ENCODE measurements at regions not wholly inside any gene's neighbourhood (a gene's known extent, or its start where the extent isn't known, plus 50 kb on each side); places are given as distances from the start of the nearest gene placed in this dataset.
"Not testable (repeated sequence)": the region's sequence is repeated elsewhere in the genome, so short reads cannot be mapped to it uniquely, and the experiment has no call there.

DNA sequence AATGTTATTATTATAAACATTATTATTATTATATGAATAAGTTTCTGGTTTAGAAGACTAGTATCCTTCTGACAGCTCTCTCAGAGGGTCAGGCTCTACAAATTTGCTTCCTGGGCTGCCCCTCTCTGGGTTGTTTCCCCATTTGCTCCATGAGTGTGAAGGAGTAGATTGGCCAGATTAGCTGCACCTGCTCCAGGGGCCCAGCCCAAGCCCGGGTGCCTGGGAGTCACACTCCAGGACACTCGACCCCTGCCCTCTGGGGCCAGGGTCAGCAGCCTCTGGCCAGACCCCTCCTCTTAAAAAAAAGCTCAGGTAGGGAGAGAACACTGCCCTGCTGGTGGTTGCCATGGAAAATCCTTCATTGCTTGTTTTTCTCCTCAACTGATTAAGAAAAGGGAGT lies 169.0 kb upstream of the FOXD4L5 start:
- not testable (repeated sequence) for DNase-seq (ENCODE audit: low read depth, low spot score)

DNA sequence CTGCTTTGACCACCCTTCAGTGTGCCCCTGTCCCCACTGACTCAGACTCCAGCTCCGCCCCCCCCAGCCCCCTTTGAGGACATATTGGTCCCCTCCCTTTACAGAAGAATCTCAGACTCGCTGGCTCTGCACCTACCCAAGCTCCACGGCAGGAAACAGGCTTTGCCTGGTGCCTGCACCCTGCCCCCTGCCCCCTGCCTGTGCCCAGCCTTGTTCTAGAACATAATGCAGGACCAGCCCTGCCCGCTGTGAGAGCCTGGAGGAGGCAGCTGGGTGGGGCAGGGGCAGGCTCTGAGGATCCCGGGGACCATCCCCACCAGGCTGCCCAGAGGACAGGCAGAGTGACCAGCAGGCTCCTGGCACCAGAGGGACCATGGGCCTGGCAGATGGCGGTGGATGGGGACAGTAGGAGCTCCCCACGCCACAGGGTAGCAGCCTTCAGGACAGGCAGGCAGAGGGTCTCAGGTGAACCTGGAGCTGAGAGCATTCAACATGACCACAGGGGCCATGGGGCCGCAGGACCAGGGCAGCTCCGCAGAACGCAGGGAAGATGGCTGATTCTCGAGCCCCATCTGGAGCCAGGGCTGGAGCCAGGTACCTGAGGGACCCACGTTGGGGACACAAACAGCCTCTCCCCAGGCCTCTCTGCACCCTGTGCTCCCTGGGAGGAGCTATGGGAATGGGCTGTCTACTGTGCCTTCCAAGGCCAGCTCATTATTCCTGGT lies 165.0 kb upstream of the FOXD4L5 start:
- DNase-seq (ENCODE audit: low read depth, low spot score), result not testable (repeated sequence)

DNA sequence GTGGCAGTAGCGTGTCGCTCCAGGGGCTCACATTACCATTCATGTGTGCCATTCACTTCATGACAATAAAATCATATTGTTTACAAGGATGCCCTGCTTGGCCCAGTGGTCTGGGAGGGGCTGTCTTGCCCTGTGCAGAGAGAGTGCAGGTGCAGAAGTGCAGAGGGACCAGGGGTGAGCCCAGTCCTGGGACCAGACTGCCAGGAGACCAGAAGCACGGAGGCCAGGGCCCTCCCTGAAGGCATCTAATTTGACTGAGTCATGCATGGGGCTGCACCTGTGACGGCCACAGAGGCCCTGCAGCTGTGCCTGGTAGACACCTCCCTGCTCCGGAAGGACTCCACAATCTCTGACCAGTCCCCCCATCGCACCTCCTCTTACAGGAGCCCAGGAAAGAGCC lies 164.4 kb upstream of the FOXD4L5 start:
- no peak for DNase-seq (ENCODE audit: low read depth, low spot score)

DNA sequence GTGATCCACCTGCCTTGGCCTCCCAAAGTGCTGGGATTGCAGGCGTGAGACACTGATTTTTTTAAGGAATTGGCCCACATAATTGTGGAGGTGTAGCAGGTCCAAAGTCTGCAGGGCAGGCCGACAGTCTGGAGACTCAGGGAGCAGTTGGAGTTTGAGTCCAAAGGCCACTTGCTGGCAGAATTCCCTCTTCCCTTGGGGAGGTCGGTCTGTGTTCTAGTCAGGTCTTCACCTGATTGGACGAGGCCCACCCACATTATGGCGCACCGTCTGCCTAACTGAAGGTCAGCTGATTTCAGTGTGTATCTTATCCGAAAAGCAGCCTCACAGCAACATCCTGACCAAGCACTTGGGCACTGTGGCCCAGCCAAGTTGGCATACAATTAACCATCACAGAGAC lies 162.1 kb upstream of the FOXD4L5 start:
- not testable (repeated sequence) for DNase-seq (ENCODE audit: low read depth, low spot score)

DNA sequence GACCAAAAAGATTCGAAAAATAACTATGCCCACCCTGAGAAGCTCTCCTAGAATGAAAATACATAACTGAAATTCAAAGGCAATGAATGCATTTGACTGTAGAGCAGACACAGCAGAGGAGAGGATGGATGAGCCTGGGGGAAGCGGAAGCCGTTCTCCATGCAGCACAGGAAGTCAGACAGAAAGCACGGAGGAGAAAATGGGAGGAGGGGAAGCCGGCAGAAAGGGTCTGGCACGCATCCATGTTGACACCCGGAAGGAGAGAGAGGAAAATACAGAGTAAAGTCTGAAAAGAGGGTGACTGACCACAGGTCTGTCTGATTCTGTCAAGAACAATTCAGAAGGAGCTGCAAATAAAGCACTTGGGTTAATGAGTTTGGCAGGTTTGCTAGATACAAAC lies 161.0 kb upstream of the FOXD4L5 start:
- DNase-seq (ENCODE audit: low read depth, low spot score), result not testable (repeated sequence)

DNA sequence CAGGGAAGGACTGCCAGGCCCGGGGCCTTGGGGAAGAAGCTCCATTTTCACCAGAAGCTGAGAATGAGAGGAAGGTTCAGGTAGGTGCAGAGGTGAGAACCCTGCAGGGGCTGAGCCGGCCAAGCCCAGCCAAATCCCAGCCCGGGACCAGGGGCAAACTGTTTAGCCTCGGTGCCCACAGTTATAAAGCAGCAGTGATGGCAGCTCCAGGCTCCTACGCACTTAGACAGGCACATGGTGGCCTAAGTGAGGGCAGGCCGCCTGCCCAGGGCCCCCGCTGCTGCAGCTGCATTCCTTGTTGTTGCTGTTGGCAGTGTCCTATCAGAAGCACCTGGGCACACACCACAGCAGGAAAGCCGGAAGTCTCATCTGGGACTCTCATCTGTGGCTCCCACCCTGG lies 159.9 kb upstream of the FOXD4L5 start:
- no peak for DNase-seq (ENCODE audit: low read depth, low spot score)

DNA sequence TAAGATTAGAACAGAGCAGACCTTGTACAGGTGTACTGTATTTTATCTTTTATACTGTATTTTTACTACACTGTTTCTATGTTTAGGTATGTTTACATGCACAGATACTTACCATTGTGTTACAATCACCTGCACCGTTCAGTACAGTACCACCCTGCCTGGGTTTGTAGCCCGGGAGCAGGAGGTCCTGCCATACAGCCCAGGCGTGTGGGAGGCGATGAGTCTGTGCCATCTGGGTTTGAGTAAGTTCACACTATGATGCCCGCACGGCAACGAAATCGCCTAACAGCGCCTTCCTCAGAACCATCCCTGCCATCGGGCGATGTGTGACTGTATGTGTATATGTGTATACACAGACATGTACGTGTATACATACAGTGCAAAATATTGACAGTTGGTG lies 157.1 kb upstream of the FOXD4L5 start:
- not testable (repeated sequence) for DNase-seq (ENCODE audit: low read depth, low spot score)

DNA sequence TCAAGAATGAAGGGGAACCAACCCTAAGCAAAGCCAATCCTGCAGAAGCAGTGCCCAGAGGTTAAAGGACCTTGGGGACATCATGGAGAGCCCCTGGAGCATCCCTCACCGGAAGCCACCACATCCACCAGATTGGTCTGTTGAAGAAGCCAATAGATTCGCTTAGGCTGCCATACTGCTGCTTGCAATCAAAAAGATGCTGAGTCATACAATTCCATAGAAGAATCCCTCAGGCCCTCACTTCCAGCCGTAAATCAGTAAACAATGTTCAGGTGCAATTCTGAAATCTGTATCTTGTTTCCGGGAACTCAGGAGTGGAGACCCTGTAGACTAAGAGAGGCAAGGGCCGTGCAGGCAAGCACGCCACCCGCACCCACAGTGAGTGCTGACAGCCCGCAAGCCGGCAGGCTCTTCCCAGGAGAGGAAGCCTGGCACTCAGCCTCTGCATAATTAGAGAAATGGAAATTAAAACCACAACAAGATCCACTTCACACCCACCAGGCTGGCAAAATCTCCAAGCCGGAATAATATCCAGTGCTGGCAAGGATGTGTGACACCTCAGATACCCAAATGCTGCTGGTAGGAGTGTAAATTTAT lies 156.4 kb upstream of the FOXD4L5 start:
- DNase-seq (ENCODE audit: low read depth, low spot score), result not testable (repeated sequence)

DNA sequence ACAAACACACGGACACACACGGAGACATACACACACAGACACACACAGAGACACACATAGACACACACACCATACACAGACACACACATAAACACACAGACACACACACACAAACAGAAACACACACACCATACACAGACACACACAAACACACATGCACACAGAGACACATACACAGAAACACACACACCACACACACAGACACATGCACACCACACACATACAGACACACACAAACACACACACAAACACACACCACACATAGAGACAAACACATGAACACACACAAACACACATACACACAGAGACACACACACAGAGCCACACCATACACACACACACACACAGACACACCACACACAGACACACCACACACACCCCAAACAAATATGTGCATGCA lies 152.7 kb upstream of the FOXD4L5 start:
- no peak for DNase-seq (ENCODE audit: low read depth, low spot score)

DNA sequence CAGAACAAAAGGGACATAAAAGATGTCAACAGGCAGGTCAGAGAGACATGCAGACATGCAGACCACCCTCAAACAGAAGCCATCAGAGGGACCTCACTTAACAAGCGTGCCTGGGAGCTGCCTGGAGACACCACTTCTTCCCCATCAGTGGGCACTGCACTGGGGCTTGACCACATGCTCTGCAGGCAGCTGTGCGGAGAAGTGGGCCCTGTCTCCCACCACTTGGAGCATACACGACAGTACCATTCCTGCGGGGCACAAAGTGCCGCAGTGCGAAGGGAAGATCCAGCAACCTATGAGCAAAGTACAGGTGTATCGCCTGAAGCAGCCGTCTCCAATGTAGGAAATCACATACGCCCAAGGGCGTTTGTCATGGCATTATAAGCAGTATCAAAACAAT lies 150.5 kb upstream of the FOXD4L5 start:
- no peak for DNase-seq (ENCODE audit: low read depth, low spot score)

DNA sequence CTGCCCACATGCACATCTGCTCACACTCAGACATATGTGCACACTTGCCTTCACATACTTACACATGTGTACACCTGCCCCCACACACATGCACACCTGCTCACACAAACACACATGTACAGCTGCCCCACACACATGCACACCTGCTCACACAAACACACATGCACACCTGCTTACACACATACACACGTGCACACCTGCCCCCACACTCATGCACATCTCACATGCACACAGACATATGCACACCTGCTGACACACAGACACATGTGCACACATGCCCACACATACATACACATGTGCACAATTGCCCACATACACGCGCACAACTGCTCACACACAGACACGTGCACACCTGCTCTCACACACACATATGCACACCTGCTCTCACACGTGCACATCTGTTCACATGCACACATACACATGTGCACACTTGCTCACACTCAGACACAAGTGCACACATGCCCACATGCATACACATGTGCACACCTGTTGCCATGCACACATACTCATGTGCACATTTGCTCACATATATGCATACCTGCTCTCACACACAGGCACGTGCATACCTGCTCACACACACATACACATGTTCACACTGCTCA lies 147.8 kb upstream of the FOXD4L5 start:
- DNase-seq (ENCODE audit: low read depth, low spot score), result no peak

DNA sequence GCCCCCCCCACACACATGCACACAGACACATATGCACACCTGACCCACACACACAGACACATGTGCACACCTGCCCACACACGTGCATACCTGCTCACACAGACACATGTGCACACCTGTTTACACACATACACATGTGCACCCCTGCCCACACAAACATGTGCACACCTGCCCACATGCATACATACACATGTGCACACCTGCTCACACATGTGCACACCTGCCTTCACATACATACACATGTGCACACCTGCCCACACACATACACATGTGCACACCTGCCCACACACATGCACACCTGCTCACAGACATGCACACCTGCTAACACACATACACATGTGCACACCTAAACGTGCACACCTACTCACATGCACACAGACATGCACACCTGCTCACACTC lies 147.0 kb upstream of the FOXD4L5 start:
- no peak for DNase-seq (ENCODE audit: low read depth, low spot score)

DNA sequence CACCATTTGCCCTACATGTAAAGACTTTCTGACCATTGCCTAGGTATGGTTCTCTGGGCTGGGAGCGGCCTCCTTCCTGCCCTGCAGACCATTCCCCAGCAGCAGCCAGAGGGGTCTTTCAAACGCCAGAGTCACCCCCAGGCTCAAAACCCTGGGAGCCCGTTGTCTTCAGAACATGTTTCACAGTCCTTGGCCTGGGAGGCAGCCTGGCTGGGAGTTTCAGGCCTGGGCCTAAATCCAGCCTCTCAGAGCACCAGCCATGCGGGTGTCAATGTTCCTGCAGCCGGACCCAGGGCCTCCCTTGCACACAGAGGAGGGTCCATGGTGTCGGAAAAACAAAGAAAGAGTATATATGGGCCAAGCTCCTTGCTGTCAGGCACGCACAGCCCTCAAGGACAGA lies 145.2 kb upstream of the FOXD4L5 start:
- DNase-seq (ENCODE audit: low read depth, low spot score), result no peak

DNA sequence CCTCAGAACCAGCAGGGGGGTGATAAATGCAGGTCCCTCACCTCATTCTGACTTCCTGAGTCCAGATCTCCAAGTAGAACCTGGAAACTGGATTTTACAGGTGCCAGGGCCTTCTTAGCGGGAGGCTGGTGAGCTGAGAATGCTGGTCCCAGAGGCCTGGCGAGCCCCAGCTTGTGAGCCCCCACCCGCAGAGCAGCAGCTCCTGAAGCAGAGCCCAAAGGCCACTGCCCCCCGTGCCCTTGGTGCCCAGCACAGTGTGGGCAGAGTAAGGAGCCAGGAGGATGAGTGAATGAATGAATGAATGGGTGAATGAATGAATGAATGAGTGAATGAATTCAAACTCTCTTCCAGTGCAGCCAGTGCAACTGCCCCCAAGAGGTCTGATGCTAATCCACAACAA lies 142.4 kb upstream of the FOXD4L5 start:
- DNase-seq (ENCODE audit: low read depth, low spot score), result not testable (repeated sequence)

DNA sequence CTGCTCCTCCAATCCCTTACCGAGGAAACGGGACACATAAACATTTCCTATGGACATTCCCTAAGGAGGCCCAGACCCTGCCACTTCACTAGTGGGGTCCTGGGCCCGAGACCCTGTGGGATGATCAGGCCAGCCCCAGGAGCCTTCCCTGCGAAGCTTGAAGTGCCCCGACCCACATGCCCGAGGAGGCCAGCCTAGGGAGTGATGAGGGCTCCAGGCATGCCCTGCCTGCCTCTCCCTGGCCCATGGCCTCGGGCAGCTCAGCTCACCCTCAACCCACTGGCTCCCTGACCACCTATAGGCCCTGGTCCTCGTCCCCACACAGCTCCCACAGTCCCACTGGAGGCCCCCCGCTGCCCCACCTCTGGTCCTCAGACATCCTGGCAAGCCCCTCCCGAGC lies 141.8 kb upstream of the FOXD4L5 start:
- not testable (repeated sequence) for DNase-seq (ENCODE audit: low read depth, low spot score)

DNA sequence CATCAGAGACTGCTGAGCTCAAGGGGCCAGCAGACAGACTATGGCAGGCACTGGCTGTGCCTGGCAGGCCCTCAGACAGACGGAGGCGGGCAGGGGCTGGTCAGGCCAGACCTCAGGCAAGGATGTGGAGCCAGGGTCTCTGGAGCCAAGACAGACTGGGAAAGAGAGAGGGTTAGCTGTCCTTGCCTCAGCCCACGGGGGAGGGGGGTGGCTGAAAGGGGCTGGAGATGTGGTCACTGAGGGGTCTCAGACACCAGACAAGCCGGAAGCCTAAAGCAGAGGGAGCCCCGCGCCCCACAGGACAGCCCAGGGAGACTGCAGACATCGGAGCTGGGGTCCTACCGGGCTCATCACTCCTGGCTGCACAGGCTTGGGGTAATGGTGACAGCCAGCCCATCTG lies 141.2 kb upstream of the FOXD4L5 start:
- no peak for DNase-seq (ENCODE audit: low read depth, low spot score)

DNA sequence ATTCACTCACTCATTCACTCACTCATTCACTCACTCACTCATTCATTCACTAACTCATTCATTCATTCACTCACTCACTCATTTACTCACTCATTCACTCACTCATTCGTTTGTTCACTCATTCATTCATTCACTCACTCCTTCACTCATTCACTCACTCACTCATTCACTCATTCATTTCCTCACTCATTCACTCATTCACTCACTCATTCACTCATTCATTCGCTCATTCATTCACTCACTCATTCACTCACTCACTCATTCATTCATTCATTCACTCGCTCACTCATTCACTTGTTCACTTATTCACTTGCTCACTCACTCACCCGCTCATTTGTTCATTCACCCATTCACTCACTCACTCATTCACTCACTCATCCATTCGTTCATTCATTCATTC lies 140.2 kb upstream of the FOXD4L5 start:
- DNase-seq (ENCODE audit: low read depth, low spot score), result not testable (repeated sequence)

DNA sequence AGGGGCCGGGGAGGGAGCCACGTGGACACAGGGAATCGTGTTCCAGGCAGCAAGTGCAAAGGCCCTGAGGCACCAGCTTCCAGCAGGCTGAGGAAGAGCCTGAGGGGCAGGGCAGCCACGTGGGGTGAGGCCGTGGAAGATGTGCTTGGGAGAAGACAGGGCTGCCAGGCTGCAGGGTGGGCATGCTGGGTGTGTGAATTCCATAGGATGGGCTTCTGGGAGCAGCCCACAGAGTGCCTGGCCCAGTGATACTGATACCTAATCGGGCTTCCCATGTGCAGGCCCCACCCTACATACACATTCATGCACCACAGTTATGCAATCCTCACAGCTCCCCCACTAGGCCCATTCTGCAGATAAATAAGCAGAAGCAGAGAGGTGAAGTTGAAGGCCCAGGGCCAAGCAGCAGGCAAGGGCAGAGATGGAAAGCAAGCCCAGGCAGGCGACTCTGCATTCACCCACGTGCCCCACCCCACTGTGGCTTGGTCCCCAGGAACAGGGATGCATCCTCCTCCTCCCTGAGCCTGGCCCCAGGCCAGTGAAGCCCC lies 139.5 kb upstream of the FOXD4L5 start:
- not testable (repeated sequence) for DNase-seq (ENCODE audit: low read depth, low spot score)

DNA sequence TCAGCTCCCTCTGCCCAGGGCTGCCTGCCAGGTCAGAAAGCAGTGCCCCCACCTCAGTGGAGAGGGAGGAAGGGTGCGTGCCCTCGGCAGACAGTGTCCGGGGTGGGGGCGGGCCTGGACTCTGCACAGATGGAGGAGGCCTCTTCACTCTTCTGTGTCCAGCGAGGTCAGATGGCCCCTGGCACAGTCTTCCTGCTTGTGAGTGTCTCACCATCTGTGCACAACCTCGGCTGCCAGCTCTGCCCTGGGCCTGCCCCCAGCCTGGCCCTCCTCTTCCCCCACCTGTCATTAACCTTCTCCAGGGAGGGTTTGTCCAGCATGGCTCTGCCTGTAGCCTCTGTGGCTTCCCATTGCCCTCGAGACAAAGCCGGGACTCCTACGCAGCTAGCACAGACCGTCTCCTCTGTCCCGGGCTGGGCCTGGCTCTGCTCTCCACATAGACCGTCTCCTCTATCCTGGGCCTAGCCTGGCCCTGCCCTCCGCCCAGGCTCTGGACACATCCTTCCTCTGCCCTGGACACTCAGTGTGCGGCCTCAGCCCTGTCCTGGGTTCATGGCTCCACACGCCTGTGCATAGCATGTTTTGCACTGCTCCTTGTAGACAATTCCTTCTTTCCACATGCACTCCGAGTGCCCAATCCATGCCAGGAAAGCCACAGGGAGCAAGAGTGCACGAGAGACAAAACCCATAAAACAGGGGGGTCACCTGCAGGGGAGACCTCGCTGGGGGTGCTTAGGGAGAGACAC lies 138.9 kb upstream of the FOXD4L5 start:
- not testable (repeated sequence) for DNase-seq (ENCODE audit: low read depth, low spot score)

DNA sequence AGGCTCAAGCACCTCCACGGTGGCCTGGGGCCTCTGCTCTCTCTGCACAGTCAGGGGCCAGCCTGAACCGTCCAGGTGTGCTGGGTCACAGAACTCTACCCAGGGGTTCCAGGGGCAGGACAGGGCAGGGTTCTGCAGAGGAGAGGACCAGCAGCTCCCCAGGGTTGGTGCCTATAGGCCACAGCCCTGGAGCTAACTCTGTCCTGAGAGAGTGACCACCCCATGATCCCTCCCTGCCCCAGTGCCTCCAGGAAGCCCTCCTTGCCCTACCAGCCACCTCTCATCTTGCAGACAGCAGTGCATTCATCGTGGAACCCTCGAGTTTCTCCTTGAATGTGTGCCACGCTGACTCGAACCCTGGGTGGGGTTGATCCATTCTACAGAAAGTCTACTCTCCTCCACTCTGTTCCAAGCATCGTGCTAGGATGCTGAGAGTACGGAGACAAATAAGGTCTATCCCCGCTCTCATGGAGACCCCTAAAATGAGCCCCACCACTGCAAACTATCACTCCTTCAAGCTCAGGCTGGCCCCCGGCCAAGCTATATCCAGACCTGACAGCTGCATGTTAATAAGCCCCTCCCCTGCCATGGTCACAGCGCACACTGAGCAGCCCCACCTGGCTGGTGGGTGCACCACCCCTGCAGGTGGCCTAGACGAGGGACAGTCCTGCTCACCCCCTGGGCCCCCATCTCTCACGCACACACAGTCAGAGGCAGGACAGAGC lies 138.1 kb upstream of the FOXD4L5 start:
- not testable (repeated sequence) for DNase-seq (ENCODE audit: low read depth, low spot score)

DNA sequence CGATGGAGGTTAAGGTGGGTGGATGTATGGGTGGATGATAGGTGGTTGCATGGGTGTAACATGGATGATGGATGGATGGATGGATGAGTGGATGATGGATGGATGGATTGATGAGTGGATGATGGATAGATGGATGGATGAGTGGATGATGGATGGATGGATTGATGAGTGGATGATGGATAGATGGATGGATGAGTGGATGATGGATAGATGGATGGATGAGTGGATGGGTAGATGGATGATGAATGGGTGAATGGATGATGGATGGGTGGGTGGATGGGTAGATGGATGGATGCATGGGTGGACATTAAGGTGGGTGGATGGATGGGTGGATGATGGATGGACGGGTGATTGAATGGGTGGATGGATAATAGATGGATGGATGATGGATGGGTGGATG lies 136.5 kb upstream of the FOXD4L5 start:
- not testable (repeated sequence) for DNase-seq (ENCODE audit: low read depth, low spot score)

All from smooth muscle cell of the brain vasculature (primary cell).